HEK293 (cell line): ENCODE measurements at regions not wholly inside any gene's neighbourhood (a gene's known extent, or its start where the extent isn't known, plus 50 kb on each side); places are given as distances from the start of the nearest gene placed in this dataset.

Experiments used
- CTCF ChIA-PET: fragments of 350-600 bp; formaldehyde crosslinking; extraction: SDS; loops from one replicate; lab custom pipeline; 2021; ENCODE audit warnings: antibody characterized with exemption; lab: Yijun Ruan, JAX
- POLR2A ChIA-PET: fragments of 300-600 bp; formaldehyde crosslinking; extraction: SDS; loops from one replicate; lab custom pipeline; 2020; ENCODE audit warnings: antibody characterized with exemption, inconsistent platforms; lab: Yijun Ruan, JAX
- H3K27ac ChIP-seq: fragments of 200-500 bp; sonication (Bioruptor generic); 2 replicates; pipeline ENCODE4 v1.5.1; 2014; ENCODE audit warnings: low read depth, low read length, control low read depth, inconsistent platforms; ENCODE audit errors: extremely low read depth
- H3K36me3 ChIP-seq, 2 experiments: fragments of 200-500 bp in 1 of 2; sonication (Bioruptor generic) in 1 of 2; 1 replicate in 1 of 2; 2 replicates in 1 of 2; pipeline ENCODE4 v1.5.1; 2014 to 2017; ENCODE audit warnings: inconsistent platforms in 2 of 2, low read length in 2 of 2; ENCODE audit not compliant: control insufficient read depth in 2 of 2, insufficient read depth in 1 of 2
- H3K4me1 ChIP-seq: fragments of 200-500 bp; sonication (Bioruptor generic); 2 replicates; pipeline ENCODE4 v1.5.1; 2014; ENCODE audit warnings: mild to moderate bottlenecking, low read length, inconsistent platforms; ENCODE audit not compliant: control insufficient read depth, insufficient read depth
- H3K4me3 ChIP-seq: 2 replicates; pipeline ENCODE4 v1.5.1; 2011; ENCODE audit warnings: low read depth, mild to moderate bottlenecking, control low read depth, low read length, moderate library complexity
- H3K9me3 ChIP-seq: fragments of 200-500 bp; sonication (Bioruptor generic); 2 replicates; pipeline ENCODE4 v1.5.1; 2014; ENCODE audit warnings: low read depth, low read length, inconsistent platforms; ENCODE audit not compliant: control insufficient read depth, insufficient read depth
- ELK4 ChIP-seq: IDR thresholded peaks from 2 replicates; pipeline ENCODE4 v1.6.1; 2011; ENCODE audit warnings: mild to moderate bottlenecking, low read depth, low read length, borderline replicate concordance
- KLF9 ChIP-seq: fragments of 450-650 bp; formaldehyde crosslinking; IDR thresholded peaks from 2 replicates; pipeline ENCODE4 v1.5.1; 2016; ENCODE audit warnings: missing biosample characterization, missing genetic modification characterization, low read depth
- MZF1 ChIP-seq: fragments of 450-650 bp; formaldehyde crosslinking; IDR thresholded peaks from 2 replicates; pipeline ENCODE4 v1.5.1; 2017; ENCODE audit warnings: missing biosample characterization, missing genetic modification characterization, borderline replicate concordance
- OVOL3 ChIP-seq: fragments of 450-650 bp; formaldehyde crosslinking; IDR thresholded peaks from 2 replicates; pipeline ENCODE4 v1.5.1; 2016; ENCODE audit warnings: missing biosample characterization, missing genetic modification characterization
- SCRT1 ChIP-seq: fragments of 450-650 bp; formaldehyde crosslinking; IDR thresholded peaks from 2 replicates; pipeline ENCODE4 v1.5.1; 2016; ENCODE audit warnings: missing biosample characterization, missing genetic modification characterization, borderline replicate concordance
- SETDB1 ChIP-seq: IDR thresholded peaks from one replicate; pipeline ENCODE4 v1.6.1; 2017; ENCODE audit warnings: mild to moderate bottlenecking, low read length, moderate library complexity, mixed read lengths; ENCODE audit not compliant: insufficient read length
- SP7 ChIP-seq: fragments of 450-650 bp; formaldehyde crosslinking; IDR thresholded peaks from 2 replicates; pipeline ENCODE4 v1.5.1; 2016; ENCODE audit warnings: missing biosample characterization, missing genetic modification characterization
- ZBTB7A ChIP-seq: fragments of 450-650 bp; formaldehyde crosslinking; IDR thresholded peaks from 2 replicates; pipeline ENCODE4 v1.5.1; 2016; ENCODE audit warnings: low read depth, missing biosample characterization, missing genetic modification characterization
- ZBTB8A ChIP-seq: fragments of 450-650 bp; formaldehyde crosslinking; IDR thresholded peaks from 2 replicates; pipeline ENCODE4 v1.5.1; 2016; ENCODE audit warnings: missing biosample characterization, missing genetic modification characterization
- ZNF155 ChIP-seq: fragments of 450-650 bp; formaldehyde crosslinking; IDR thresholded peaks from 2 replicates; pipeline ENCODE4 v1.5.1; 2016; ENCODE audit warnings: missing biosample characterization, missing genetic modification characterization
- ZNF18 ChIP-seq: fragments of 450-650 bp; formaldehyde crosslinking; IDR thresholded peaks from 2 replicates; pipeline ENCODE4 v1.5.1; 2016; ENCODE audit warnings: missing biosample characterization, missing genetic modification characterization
- ZNF280C ChIP-seq: fragments of 450-650 bp; formaldehyde crosslinking; IDR thresholded peaks from 2 replicates; pipeline ENCODE4 v1.5.1; 2016; ENCODE audit warnings: missing biosample characterization, missing genetic modification characterization
- ZNF311 ChIP-seq: fragments of 450-650 bp; formaldehyde crosslinking; IDR thresholded peaks from 2 replicates; pipeline ENCODE4 v1.5.1; 2017; ENCODE audit warnings: missing biosample characterization, missing genetic modification characterization, borderline replicate concordance
- ZNF433 ChIP-seq: fragments of 450-650 bp; formaldehyde crosslinking; IDR thresholded peaks from 2 replicates; pipeline ENCODE4 v1.5.1; 2016; ENCODE audit warnings: missing biosample characterization, missing genetic modification characterization, low read depth
- ZNF555 ChIP-seq: fragments of 450-650 bp; formaldehyde crosslinking; conservative IDR thresholded peaks from 2 replicates; pipeline ENCODE4 v1.5.1; 2017; ENCODE audit warnings: missing biosample characterization, mild to moderate bottlenecking, missing genetic modification characterization, inconsistent platforms
- ZNF571 ChIP-seq: fragments of 450-650 bp; formaldehyde crosslinking; IDR thresholded peaks from 2 replicates; pipeline ENCODE4 v1.5.0; 2017; ENCODE audit warnings: missing biosample characterization, missing genetic modification characterization
- ZNF580 ChIP-seq: fragments of 450-650 bp; formaldehyde crosslinking; IDR thresholded peaks from 2 replicates; pipeline ENCODE4 v1.5.1; 2016; ENCODE audit warnings: missing biosample characterization, missing genetic modification characterization
- ZNF624 ChIP-seq: fragments of 450-650 bp; formaldehyde crosslinking; IDR thresholded peaks from 2 replicates; pipeline ENCODE4 v1.5.1; 2017; ENCODE audit warnings: missing biosample characterization, missing genetic modification characterization
- ZNF629 ChIP-seq: fragments of 450-650 bp; formaldehyde crosslinking; IDR thresholded peaks from 2 replicates; pipeline ENCODE4 v1.5.1; 2017; ENCODE audit warnings: missing biosample characterization, missing genetic modification characterization
- ZNF701 ChIP-seq: fragments of 450-650 bp; formaldehyde crosslinking; IDR thresholded peaks from 2 replicates; pipeline ENCODE4 v1.5.1; 2016; ENCODE audit warnings: missing biosample characterization, missing genetic modification characterization
- ZNF776 ChIP-seq: fragments of 450-650 bp; formaldehyde crosslinking; IDR thresholded peaks from 2 replicates; pipeline ENCODE4 v1.5.0; 2017; ENCODE audit warnings: missing biosample characterization, missing genetic modification characterization, borderline replicate concordance
- ZNF785 ChIP-seq: fragments of 450-650 bp; formaldehyde crosslinking; IDR thresholded peaks from 2 replicates; pipeline ENCODE4 v1.5.1; 2016; ENCODE audit warnings: missing biosample characterization, missing genetic modification characterization
- ZNF843 ChIP-seq: fragments of 450-650 bp; formaldehyde crosslinking; IDR thresholded peaks from 2 replicates; pipeline ENCODE4 v1.5.1; 2016; ENCODE audit warnings: missing biosample characterization, missing genetic modification characterization
- ZSCAN23 ChIP-seq: fragments of 450-650 bp; formaldehyde crosslinking; IDR thresholded peaks from 2 replicates; pipeline ENCODE4 v1.5.1; 2016; ENCODE audit warnings: missing biosample characterization, missing genetic modification characterization
- TF ChIP-seq, protein P1 (sequence below): fragments of 450-650 bp; formaldehyde crosslinking; IDR thresholded peaks from 2 replicates; pipeline ENCODE4 v1.5.0; 2017; ENCODE audit warnings: missing biosample characterization, missing genetic modification characterization, borderline replicate concordance

DNA sequence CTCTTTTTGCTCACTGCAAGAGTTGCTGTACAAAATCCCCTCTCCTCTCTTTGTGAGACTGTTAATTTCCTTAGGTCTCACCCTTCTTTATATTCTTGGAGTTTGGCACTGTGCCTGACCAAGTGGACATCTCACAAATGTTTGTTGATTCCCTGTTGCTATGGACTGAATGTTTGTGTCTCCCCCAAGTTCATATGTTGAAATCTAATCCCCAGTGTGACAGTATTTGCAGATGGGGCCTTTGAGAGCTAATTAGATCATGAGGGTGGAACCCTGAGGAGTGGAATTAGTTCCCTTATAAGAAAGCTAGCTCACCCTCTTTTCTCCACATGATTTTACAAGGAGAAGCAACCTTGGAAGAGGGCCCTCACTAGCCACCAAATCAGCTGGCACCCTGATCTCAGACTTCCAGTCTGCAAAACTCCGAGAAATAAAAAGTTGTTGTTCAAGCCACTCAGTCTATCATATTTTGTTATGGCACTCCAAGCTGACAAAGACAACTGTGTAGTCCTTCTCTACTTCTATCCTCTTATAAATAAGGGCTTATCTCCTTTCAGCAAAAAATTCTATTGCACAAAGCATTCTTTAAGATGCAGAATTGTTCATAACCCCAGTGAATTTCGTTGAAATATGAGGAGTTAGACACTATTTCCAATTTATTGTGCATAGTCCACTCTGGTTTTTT, 65.5 kb upstream of the NPHP3 start:
- TF ChIP-seq SP7 (tag by site-specific recombination) (0 out of 2 replicates have a peak, but pooled peaks have one; percentile 24), ZSCAN23 (tag by site-specific recombination) (no peak), SCRT1 (no peak), ZNF18 (tag by site-specific recombination) (no peak), ZNF843 (tag by site-specific recombination) (no peak), ZNF785 (no peak), KLF9 (tag by site-specific recombination) (no peak), ZBTB7A (tag by site-specific recombination) (no peak), MZF1 (tag by site-specific recombination) (peak; percentile 57), ZNF155 (tag by site-specific recombination) (no peak), ZNF580 (tag by site-specific recombination) (no peak)
- CTCF ChIA-PET: interaction anchor here (0.6 kb wide), 1 partner anchor 548 kb away, joined by 4 read pairs; no protein-coding TSS in a partner anchor
- POLR2A ChIA-PET: no interaction called here

GRCh38 chr3:132786890-132787289, 64.7 kb upstream of the NPHP3 start:
- TF ChIP-seq ZNF571 (tag by site-specific recombination) (no peak), ZNF701 (tag by site-specific recombination) (no peak), ZNF311 (tag by site-specific recombination) (no peak), OVOL3 (tag by site-specific recombination) (no peak), ZNF18 (tag by site-specific recombination) (no peak), ZNF776 (no peak), ZNF629 (no peak), ZBTB8A (tag by site-specific recombination) (no peak), ZNF555 (tag by site-specific recombination) (no peak), ELK4 (no peak), ZNF433 (tag by site-specific recombination) (no peak), ZNF624 (tag by site-specific recombination) (no peak), ZNF280C (tag by site-specific recombination) (no peak), MZF1 (tag by site-specific recombination) (no peak), SETDB1 (no peak)
- TF ChIP-seq, protein P1, sequence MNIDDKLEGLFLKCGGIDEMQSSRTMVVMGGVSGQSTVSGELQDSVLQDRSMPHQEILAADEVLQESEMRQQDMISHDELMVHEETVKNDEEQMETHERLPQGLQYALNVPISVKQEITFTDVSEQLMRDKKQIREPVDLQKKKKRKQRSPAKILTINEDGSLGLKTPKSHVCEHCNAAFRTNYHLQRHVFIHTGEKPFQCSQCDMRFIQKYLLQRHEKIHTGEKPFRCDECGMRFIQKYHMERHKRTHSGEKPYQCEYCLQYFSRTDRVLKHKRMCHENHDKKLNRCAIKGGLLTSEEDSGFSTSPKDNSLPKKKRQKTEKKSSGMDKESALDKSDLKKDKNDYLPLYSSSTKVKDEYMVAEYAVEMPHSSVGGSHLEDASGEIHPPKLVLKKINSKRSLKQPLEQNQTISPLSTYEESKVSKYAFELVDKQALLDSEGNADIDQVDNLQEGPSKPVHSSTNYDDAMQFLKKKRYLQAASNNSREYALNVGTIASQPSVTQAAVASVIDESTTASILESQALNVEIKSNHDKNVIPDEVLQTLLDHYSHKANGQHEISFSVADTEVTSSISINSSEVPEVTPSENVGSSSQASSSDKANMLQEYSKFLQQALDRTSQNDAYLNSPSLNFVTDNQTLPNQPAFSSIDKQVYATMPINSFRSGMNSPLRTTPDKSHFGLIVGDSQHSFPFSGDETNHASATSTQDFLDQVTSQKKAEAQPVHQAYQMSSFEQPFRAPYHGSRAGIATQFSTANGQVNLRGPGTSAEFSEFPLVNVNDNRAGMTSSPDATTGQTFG: no peak
- TF ChIP-seq, all 188 proteins: peak for 0
- Histone ChIP-seq H3K4me1 (peaks cover 3% of the 10 kb centered on the region; the same call in 1 of the 2 replicates), H3K36me3 (no peaks in the 10 kb centered on the region), H3K4me3 (no peak overlapping the region), H3K9me3 (no peaks in the 10 kb centered on the region), H3K27ac (no peak overlapping the region)
- POLR2A ChIA-PET: no interaction called here
- CTCF ChIA-PET: no interaction called here

More for the DNA sequence above, 65.5 kb upstream of the NPHP3 start:
- Histone ChIP-seq H3K4me3 (no peak overlapping the region), H3K27ac (no peak overlapping the region), H3K9me3 (no peaks in the 10 kb centered on the region), H3K36me3 (no peaks in the 10 kb centered on the region), H3K4me1 (peaks cover 3% of the 10 kb centered on the region; the same call in 1 of the 2 replicates)
